HG03571 (cell line): ENCODE measurements at regions not wholly inside any gene's neighbourhood (a gene's known extent, or its start where the extent isn't known, plus 50 kb on each side); places are given as distances from the start of the nearest gene placed in this dataset.

Source experiments
- ATAC-seq: cut with Tn5 transposase; IDR thresholded peaks from one replicate; pipeline ENCODE4 v1.9.1; 2021; ENCODE audit not compliant: unreplicated experiment

GRCh38 chr1:104923075-104923474 lies 1173.4 kb downstream of the AMY1C start:
- ATAC-seq = no peak

- no peak for ATAC-seq
These were observed 1179.6 kb downstream of the AMY1C start for GRCh38 chr1:104929280-104929679.

DNA sequence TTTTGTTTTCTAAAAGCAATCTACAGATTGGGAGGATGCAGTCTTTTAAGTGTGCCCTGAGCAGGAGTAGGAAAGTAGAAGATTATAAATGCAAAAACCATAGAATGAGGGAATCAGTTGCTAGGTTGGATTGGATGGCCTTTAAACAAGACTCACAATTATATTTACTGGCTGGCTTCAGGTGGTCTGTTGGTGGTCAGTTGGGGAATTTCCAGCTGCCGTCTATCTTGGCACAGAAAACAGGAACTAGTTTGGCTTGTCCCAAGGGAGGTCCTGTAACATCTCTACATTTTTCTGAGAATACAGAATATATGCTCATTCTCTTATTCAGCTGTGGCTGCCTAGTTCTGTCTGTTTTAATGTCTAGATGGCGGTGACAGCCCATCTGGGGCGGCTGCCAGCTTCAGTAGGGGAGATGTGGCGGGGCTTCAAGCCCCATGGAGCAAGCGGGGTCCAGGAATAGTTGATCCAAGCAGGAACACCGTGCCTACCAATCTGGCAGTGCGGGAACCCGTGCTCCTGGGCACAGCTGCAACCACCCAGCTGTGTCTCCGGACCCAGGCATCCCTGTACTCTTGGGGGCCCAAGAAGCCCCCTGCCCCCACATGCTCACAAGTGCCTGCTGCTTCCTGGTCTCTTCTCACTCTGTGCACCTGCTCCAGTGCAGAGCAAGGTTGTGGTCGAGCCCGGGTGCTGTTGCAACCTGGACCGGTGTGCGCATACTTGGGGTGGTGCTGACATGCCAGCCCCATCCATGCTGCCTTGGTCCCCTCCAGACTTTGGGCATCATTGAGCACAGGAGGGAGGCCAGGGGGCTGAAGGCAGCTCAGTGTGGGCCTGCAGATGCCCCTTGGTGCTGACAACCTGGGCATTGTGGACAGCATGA lies 1182.6 kb downstream of the AMY1C start:
- ATAC-seq = no peak

GRCh38 chr1:104932949-104933679 lies 1183.4 kb downstream of the AMY1C start:
- no peak for ATAC-seq

DNA sequence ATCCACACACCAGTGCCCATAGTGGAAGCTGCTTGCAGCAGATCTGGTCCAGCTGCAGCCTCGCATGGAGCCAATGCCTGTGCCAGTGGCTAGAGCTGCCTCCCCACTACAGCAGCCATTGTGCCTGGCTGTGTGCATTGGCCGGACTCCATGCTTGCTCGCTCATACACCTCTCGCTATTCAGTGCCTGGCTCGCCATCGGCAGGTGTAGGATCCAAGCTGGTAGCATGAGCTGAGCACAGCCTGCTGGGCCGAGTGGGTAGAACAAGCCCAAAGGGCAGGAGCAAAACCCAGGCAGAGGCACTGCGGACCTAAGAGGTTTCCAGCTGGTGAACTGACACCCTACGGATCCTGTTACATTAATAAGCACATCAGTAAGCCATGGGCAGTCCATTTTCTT lies 1184.1 kb downstream of the AMY1C start:
- ATAC-seq = no peak

DNA sequence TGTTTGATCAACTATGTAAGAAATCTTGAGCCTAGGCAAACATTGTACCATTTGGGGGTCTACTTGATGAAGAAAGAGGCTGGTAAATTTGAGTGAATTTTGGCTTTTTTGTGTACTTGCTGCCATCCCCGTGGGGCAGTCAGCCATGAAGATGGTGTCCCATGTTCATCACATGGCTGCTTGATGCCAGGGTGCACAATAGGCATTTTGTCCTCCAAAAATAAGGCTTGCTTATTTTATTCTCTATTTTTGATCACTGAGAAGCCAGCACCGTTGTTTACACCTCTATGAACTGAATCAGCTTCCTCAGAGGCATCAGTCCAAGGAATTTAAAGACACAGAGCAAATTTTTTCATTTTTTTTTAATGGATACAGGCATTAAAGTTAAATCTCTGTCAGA lies 1195.7 kb downstream of the AMY1C start:
- ATAC-seq = no peak

DNA sequence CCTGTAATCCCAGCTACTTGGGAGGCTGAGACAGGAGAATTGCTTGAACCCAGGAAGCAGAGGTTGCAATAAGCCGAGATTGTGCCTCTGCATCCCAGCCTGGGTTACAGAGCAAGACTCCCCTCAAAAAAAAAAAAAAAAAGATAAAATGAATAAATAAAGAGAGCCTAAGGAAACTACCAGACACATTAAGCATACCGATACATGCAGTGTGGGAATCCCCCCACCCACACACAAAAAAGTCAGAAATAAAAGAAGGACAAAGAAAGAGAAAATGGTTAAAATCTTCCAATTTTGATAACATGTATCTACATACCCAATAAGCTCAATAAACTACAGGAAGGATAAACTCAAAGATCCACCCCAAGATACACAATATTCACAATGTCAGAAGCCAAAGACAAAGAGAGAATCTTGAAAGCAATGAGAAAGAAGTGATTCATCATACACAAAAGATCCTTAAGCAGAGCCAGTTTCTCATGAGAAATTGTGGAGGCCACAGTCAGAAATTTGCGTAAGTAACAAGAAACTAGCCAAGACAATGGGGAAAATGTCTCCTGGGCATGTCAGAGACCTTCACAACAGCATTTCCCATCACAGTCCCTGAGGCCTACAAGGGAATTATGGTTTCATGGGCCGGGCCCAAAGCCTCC lies 1197.0 kb downstream of the AMY1C start:
- ATAC-seq = no peak

- no peak for ATAC-seq
These were observed 1203.9 kb downstream of the AMY1C start for GRCh38 chr1:104953555-104953954.

GRCh38 chr1:104973516-104973915 lies 1223.8 kb downstream of the AMY1C start:
- ATAC-seq = no peak

DNA sequence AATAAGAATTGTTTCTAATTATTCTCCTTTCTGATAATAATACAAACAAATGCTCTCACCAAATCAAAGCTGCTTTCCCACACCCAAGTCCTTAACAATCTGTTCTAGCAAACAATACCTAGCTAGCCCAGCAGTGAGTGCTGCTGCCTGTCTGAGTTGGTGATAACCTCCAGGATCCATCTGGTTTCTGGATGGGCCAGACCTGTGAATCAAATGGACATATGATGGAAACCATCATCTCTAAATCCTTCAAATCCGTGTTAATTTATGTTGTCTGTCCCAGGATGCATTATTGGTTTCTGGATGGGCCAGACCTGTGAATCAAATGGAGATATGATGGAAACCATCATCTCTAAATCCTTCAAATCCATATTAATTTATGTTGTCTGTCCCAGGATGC lies 1230.0 kb downstream of the AMY1C start:
- ATAC-seq = no peak

GRCh38 chr1:104987210-104987609 lies 1237.5 kb downstream of the AMY1C start:
- peak; percentile 93 for ATAC-seq

GRCh38 chr1:104989012-104989411 lies 1239.3 kb downstream of the AMY1C start:
- ATAC-seq = no peak

DNA sequence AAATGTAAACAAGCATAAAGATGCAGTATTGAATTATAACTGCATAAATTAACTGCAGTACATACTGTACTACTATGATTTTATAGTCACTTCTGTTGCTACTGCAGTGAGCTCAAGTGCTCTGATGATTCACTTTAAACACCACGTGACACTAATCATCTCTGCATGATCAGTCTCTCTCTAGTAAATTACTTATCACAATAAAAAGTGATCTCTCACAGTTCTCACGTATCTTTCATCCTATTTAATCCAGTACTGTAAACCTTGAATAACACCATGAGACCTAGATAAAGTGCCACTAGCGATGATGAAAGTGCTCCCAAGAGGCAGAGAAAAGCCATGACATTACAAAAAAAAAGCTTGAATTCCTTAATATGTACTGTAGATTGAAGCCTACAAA lies 1242.0 kb downstream of the AMY1C start:
- no peak for ATAC-seq

GRCh38 chr1:105000793-105001192 lies 1251.1 kb downstream of the AMY1C start:
- ATAC-seq = no peak

- no peak for ATAC-seq
These were observed 1254.8 kb downstream of the AMY1C start for GRCh38 chr1:105004515-105004914.

- no peak for ATAC-seq
These were observed 1256.0 kb downstream of the AMY1C start for GRCh38 chr1:105005594-105006195.

GRCh38 chr1:105017587-105017986 lies 1267.9 kb downstream of the AMY1C start:
- ATAC-seq = no peak

DNA sequence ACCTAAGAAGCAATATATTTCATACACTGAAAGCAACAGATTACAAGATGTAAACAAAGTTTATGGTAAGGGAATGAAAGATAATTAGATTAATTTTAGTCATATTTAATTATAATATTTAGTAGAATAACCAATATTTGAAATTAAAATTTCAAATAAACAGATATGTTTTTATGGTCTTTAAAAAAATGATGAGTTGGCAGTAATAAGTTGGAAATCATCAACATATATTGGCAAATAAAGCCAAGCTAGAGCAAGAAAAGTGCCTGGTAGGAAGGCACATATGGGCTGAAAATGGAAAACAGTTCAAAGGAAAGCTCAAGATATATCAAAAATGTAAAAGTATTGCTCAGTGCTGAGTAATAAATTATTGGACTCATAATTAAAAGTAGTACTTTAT lies 1274.0 kb downstream of the AMY1C start:
- no peak for ATAC-seq

GRCh38 chr1:105027838-105028471 lies 1278.3 kb downstream of the AMY1C start:
- ATAC-seq = no peak

GRCh38 chr1:105072446-105072845 lies 1322.7 kb downstream of the AMY1C start:
- ATAC-seq = no peak

- no peak for ATAC-seq
These were observed 1323.2 kb downstream of the AMY1C start for GRCh38 chr1:105072850-105073249.
